Esophagus squamous epithelium (tissue), 4 donors: ENCODE measurements at regions not wholly inside any gene's neighbourhood (a gene's known extent, or its start where the extent isn't known, plus 50 kb on each side); places are given as distances from the start of the nearest gene placed in this dataset.

ENCODE experiments used
- CTCF ChIP-seq, 6 experiments: fragments of 450-650 bp in 4 of 6; fragments of 200-600 bp in 2 of 6; sonication (generic) in 2 of 6; IDR thresholded peaks; one replicate each; pipeline ENCODE4 v1.5.1; 2016 to 2019; ENCODE audit warnings: antibody characterized with exemption in 6 of 6, mild to moderate bottlenecking in 4 of 6, moderate library complexity in 4 of 6
- POLR2A ChIP-seq, 4 donors: fragments of 450-650 bp; IDR thresholded peaks; one replicate each; pipeline ENCODE4 v1.6.1; 2017; ENCODE audit warnings: antibody characterized with exemption in 4 of 4, mild to moderate bottlenecking in 4 of 4, moderate library complexity in 3 of 4

DNA sequence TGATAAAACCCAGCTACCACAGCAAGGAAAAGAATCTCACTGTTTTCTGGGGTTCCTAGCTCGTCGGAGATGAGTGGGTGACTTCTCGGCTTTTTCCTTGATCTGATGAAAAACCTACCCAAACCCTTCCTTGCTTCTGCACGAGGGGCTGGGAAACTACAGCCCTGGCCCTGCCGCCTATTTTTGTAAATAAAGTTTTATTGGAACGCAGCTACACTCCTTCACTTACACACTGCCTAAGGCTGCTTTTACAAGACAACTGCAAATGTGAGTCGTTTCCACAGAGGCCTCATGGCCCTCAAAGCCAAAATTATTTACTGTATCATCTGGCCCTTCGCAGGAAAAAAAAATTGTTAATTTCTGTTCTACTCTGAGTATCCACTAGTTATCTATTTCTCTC, 116.0 kb upstream of the TMPRSS2 start:
- TF ChIP-seq CTCF (IDR thresholded peaks at IDR 0.05) (no peak), POLR2A (IDR thresholded peaks at IDR 0.05) (no peak)
